ENCODE measurements at regions not wholly inside any gene's neighbourhood (a gene's known extent, or its start where the extent isn't known, plus 50 kb on each side); places are given as distances from the start of the nearest gene placed in this dataset.

GRCh38 chr1:170789063-170789462, 125.1 kb downstream of the PRRX1 start:
- no peak for TF ChIP-seq CTCF (IDR thresholded peaks at IDR 0.05)
- TF ChIP-seq POLR2A (IDR thresholded peaks at IDR 0.05) = no peak
